CD4-positive, alpha-beta T cell treated with Interleukin-2 at 100 ng/mL for 4 hours (primary cell): ENCODE measurements at regions not wholly inside any gene's neighbourhood (a gene's known extent, or its start where the extent isn't known, plus 50 kb on each side); places are given as distances from the start of the nearest gene placed in this dataset.
"Not testable (repeated sequence)": the region's sequence is repeated elsewhere in the genome, so short reads cannot be mapped to it uniquely, and the experiment has no call there.

Experiments used
- DNase-seq: peaks from one replicate; pipeline ENCODE4 v3.0.0-alpha.2; 2020; ENCODE audit warnings: low spot score

DNA sequence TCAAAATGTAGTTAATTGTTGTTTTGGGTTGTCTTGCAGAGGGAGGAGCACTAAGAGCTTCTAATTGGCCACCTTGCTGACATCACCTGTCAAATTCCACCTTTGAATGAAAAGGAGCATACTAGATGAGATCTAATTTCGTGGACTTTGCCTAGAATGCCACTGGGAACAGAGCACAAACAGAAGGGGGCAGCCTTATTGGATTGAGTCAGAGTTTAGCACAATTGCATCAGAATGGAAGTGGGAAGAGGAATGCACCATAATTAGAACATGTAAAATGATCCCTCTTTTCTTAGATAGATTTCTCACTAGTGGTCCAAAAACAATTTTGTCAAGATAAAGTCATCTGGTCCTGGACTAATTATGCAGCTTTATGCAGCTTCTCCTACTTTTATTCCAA lies 1552.2 kb downstream of the PCDH9 start:
- no peak for DNase-seq

DNA sequence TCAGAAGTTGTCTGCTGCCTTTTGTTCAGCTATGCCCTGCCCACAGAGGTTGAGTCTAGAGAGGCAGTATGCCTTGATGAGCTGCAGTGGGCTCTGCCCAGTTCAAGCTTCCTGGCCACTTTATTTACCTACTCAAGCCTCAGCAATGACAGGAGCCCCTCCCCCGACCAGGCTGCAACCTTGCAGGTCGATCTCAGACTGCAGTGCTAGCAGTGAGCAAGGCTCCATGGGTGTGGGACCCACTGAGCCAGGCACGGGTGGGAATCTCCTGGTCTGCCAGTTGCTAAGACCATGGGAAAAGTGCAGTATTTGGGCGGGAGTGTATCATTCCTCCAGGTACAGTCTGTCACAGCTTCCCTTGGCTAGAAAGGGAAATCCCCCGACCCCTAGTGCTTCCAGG lies 1554.8 kb downstream of the PCDH9 start:
- DNase-seq, result not testable (repeated sequence)

DNA sequence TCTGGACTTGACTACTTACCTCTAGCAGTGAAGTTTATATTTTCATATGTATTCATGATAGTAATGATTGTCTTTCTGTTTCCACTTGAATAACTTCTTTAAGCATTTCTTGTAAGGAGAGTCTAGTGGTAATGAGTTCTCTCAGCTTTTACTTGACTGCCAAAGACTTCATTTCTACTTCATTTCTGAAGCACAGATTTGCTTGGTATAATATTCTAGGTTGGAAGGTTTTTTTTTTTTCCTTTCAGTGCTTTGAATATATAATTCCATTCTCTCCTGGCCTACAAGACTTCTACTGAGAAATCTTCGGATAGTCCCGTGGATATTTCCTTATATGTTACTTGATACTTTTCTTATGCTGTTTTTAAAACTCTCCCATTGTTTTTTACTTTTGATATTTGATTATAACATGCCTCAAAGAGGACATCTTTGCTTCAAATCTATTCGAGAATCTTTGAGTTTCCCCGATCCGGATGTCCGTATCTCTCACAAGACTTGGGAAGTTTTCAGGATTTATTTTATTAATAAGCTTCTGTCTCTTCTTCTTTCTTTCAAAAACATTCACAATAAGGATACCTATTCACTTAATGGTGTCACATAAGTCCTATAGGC lies 1560.0 kb downstream of the PCDH9 start:
- no peak for DNase-seq

DNA sequence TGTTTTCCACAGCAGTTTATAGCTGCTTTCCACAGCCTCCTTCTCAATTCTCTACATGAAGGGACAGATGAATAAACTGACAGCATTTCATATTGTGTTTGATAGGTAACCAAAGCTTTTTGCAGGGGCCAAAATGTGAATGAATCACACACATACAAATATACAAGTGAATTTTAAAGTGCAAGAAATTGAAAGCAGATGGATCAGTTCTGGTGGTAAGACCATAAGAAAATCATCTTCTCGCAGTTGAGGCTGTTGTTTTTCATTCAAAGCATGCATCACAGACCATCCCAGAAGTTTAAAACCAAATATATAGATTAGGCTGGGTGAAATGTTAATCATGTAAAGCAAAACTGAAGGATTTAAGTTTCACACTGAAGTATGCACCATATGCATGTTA lies 1569.4 kb downstream of the PCDH9 start:
- DNase-seq, result no peak

DNA sequence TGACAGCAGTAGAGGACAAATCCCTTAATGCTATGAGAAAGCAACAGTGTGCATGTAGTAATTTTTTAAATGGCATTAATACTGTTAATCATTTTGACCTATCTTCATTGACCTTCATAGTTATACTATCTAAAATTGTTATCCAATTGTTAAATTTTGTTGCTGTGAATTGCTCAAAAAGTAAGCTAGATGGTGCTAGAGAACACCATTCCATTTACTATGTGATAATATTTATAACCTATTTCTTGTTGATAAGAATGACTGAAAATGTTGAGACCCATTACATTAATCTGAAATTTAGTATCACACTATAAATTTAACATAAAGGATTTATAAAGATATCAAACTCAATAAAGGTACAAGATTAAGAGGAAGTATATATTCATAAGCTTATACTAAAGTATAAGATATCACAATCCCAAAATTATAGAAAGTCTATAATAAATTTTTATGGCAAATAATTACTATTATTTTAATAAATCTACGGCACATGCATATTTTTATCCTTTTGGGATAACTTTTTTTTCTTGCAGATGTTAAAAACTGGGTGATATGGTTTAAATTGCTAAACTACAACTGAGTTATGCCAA lies 1573.3 kb downstream of the PCDH9 start:
- DNase-seq, result no peak

DNA sequence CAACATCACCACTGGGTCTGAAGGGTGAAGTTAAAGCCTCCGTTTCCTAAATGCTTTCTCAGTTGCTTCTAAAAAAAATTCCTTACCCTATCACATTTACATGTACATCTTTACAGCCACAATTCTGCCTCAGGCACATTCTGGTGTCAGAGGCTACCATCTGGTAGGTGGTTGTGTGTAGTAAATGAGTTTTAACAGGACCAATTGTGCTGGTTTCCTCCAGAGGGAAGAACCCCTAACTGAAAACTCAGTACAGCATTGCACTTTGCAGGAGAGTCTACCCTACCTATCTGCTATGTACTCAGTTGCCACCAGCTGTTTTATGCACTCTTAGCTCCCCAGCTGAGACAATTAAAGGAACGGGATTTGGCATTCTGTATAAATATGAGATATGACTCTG lies 1576.5 kb downstream of the PCDH9 start:
- DNase-seq, result no peak

DNA sequence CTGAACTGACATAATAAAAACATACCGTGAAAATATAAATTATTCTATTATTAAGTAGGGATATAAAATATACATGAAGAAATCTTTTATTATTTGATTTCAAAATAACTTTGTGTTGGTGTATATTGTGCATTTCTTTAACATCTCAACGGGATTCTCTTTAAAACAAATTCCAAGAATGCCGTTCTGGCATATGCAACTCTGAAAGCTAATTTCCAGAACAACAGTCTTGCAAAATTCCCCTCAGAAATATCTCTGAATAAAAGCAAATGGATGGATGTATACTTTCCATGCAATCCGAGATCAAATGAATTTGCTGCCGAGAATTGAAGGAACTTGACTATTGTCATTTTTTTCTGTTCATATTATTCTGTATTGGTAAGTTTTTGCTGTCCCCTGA lies 1579.8 kb downstream of the PCDH9 start:
- DNase-seq, result no peak

DNA sequence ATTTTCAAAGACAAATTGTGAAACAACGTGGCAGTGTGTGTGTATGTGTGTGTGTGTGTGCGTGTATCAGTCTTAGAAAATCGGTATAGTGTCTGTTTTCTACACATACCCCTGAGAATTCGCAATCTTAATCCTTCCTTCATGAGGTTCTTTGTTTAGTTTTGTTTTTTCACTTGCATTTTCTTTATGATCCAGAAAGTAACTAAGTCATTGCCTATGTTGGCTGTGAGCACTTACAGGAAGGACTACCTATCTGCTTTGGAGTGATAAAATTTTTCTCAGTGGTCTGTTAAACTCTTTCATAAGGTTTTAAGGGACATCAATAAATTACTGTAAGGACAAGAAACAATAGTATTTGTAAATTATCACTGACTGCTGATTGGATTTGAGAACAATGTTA lies 1587.1 kb downstream of the PCDH9 start:
- DNase-seq, result no peak

DNA sequence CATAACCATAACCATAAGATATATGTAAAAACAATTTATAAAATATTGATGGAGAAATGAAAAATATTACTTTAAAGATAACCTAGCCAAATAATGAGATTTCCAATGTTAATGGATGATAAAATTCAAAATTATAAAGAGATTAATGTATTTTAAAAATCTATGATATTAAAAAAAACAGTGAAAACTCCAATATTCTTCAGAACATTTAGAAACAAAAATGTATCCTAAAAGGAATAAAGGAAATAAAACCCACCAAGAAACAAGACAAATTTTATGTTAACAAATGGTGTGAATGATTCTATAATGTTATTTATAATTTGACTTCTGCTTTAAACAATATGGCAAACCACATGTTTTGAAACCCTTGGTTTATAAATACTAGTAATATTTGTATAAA lies 1587.8 kb downstream of the PCDH9 start:
- no peak for DNase-seq

DNA sequence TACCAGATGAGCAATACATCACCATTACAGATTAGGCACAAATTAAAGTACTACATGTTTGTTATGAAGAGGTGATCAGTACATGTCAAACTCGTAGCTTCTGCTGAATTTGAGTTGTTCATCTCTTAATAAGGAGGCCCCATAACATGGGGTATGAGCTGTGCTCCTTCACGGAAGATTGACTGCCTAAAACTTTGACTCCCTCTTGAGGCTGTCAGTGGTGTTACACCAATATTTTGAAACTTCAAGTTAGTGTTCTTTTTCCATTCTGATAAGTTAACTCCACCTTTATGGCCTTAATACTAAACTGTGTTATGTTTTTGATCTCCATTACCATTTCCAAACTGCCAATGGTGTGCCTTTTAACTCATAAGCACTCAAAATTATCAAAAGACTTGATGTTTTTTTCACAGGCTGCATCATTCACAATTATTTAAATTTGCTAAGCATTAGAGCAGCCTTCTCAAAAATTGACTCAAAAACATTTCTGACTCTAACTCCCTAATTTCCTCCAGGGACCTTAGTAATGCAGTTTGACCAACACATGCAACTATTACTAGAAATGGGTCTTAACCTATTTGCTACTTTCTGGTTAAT lies 1591.5 kb downstream of the PCDH9 start:
- no peak for DNase-seq

DNA sequence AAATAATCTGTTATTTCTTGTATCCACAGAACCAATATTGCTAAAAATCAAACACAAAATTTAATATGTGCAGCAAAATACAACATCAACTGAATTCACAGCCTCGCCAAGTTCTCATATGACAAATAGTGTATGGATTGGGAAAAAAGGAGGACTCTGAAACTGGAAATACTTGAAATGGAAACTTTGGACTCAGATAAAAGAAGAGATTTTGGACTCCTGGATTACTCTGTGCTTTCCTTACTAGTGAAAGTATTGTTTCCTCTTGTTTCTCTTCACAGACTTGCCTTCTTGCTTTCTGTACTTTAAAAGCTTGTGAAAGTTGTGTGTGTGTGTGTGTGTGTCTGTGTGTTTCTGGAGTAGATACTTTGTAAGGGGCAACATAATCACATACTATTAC lies 1596.3 kb downstream of the PCDH9 start:
- DNase-seq, result no peak

DNA sequence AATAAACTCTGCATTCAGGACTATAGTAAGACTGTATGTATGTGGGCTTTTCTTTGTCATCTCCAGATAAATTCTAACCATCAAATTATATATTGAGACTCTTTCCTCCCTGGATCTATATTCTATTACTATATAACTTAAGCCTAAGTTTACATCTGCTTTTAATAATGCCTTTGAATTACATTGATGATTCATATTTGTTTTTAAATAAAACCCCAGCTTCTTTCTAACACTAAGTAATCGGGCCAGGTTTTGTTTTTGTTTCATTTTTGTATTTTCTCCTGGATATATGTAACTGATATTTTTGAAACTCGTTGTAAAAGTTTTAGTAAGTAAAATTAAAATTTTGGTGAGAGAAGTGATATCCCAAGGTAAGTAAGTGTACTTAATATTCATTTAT lies 1599.1 kb downstream of the PCDH9 start:
- no peak for DNase-seq

DNA sequence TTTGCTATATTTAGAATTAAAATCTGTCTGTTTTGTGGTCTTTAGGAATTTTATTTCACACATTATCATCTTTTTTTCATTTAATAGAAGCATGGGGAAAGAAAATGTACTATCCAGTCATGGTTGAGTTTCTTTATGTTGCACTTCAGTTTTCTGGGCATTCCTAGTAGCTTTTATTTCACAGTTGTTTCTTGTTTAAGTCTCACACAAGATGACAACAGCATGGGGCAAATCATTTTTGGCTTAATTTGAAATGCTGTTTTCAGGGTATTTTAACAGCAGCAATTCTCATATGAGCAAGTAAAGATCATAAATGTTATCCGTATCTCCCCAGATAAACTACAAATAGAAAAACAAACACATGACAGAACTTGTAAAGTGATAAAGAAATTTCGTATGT lies 1600.2 kb downstream of the PCDH9 start:
- no peak for DNase-seq

DNA sequence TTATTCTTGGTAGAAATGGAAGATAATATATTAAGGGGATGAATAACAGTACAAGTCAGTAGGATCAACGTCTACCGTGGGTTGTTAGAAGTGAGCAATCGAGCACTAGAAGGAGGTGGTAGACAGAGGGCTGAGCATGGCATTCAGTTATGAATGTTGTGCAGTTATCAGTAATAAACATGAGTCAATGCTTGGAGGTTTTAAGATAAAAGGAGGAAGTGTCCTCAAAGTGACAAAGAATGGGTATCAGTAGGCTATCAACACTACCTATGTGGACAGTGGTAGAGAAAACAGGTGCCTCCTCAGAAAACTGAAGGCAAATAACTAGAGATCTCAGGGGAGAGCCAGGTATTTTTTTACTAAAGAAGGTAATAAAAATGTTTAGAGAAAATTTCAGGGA lies 1607.0 kb downstream of the PCDH9 start:
- no peak for DNase-seq

DNA sequence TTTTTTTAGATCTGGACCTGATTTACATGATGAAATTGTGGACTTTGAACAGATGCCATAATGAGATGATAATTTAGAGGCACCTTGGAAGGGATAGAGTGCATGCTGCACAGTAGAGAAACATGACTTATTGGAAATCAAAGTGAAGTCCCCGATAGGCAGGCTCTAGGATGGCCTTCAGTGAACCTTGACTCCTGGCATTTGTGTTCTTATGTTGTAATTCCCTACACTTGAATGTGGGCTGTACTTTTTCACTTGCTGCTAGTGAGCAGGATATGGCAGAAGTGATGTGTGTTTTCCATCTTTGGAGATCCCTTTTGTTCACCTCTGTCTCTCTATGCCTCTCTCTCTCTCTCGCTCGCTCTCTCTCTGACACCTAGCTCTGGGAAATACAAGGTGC lies 1614.6 kb downstream of the PCDH9 start:
- no peak for DNase-seq

DNA sequence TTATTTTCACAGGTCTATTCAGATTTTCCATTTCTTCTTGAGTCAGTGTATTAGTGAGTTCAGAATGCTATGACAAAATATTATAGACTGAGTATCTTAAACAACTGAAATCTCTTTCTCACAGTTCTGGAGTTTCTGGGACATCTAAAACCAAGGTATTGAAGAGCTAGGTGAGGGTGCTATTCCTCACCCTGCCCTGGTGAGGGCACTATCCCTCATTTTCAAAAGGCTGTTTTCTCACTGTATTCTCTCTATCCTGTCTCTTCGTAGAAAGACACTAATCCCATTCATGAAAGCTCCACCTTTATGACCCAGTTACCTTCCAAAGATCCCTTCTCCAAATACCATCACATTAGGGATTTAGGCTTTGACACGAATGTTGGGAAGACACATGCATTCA lies 1617.1 kb downstream of the PCDH9 start:
- DNase-seq, result no peak

DNA sequence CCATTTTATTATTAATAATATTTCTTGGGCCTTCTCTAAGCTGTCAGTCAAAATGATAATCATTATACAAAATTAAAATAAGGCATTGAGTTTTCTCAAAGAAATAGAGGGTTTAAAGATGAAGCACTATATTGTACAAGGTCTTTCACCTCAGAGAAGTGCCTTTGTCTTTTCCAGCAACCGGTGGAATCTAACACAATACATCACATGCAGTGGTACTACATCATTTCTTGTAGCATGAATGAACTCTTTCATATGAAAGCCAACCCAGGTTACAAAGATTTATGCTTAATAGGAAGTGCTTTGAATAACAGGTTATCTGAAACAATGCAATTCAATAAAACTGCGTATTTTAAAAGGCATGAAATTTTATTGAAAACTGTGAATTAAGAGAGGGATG lies 1620.8 kb downstream of the PCDH9 start:
- DNase-seq, result no peak

DNA sequence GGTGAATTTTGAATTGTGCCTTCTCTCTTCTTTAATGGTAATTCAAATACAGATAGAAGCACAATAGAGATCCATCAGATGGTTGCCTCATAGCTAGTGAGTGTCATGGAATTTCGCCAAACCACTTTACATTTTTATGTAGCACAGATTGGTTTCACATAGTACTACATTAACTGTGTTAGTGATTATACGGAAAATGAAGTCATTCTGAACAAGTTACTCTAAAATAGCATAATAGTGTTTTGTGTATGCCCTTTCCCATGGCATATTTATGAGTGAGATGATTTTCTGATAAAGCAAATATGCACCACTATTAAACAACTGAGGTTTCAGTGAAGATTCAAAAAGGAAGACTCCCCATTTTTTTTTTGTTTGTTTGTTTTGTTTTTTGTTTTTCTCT lies 1623.5 kb downstream of the PCDH9 start:
- no peak for DNase-seq

DNA sequence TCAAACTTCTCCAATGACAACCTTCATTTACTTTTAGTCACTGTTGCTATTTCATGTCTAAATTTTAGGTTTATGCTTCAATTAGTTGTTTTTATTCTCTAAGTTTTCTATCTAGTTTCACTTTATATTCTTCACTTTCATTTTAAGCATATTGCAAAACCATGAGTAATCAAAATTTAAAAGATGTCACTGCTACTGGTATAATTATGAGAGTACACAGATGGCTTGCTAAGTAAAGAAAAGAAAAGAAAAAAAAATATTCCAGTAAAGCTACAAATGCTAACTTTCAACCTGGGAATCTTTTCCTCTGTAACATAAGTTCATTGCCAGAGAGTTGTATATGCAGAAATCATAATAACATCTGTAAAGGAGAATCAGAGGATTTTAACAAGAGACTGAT lies 1624.7 kb downstream of the PCDH9 start:
- DNase-seq, result no peak

DNA sequence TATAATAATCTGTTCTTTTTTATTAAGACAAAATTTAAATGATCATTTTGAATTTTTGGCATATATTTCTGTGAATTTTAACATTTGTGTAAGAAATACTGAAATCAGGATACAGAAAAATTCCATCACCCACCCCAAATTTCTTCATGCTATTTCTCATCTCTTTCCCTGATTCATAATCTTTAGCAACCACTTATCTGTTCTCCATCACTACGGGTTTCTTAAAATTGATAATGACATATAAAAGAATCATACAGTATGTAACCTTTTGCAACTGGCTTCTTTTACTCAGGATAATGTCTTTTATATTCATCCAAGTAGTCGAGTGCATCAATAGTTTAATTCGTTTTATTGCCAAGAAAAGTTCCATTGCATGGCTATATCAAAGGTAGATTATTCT lies 1627.0 kb downstream of the PCDH9 start:
- DNase-seq, result no peak

DNA sequence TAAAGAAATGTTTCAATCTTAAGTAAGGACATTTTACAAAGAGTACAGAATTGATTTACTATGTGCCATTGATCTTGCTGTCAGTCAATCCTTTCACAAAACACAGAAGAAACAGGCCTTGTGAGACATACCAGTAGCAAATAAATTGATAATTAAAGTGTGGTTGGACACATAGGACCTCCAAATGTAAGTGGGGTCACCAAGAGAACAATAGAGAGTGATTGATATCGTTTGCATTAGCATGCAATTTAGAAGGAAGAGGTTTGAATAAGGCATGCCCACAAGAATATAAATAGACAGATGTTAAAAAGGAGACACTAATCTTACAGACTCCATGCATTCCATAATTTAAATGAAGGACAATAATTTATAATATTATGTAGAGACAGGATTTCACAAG lies 1628.3 kb downstream of the PCDH9 start:
- no peak for DNase-seq

DNA sequence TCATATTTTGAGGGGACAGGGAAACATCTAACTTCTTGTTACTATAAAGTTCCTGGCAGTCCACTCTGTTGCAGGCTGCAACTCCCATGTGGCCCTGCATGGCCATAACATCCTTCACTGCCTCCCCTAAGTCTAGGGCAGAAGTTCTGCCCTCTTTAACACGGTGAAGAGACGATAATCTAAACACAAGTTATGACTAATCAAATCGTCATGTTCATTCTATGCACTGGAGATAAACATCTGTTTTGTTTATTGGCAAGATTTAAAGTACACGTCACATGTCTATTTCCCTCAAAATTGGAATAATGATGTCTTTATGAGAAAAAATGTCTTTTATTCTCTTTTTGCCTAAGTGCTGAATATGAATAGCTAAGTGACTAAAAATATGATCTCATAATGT lies 1629.4 kb downstream of the PCDH9 start:
- no peak for DNase-seq

DNA sequence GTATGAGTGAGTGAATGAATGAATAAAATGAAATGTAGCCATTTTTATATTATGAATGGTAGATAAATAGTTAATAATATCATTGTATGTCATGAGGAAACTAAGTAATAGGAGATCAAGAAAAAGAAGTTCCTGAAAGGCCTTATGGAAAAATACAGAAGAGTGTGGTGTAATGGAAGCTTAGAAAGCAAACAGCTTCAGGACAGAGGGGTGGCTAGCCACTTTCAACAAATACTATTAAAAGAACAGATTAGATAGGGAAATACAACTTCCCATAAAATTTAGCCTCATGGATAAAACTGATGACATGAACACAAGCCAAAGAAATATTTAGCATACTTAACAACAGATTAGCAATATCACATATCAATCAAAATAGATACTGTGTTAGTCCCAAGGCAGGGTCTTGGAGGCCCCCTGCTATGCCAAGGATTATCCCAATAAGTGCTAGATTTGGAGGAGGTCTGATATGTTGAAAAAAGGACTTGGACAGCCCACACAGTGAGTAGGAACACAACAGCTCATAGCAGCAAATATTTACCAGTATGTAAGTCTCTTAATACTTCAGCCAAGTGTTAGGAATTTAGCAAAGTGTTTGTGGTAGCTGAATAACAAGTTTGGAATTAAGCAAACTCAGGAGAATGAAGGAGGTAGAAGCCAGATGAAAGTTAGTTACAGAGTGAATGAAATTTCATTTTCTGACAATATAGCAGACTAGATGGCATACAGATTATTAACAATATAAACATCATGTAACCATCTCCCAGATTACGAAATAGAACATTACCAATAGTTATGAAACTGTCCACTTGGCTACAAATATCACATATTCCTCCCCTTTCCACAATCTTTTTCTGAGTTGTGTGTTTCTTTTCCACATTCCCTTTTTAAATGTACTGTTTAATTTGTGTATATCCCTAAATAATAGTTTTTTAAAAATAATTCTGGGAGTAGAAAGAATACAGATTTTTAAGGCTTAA lies 1632.0 kb downstream of the PCDH9 start:
- no peak for DNase-seq
